KMS-11 (cell line): ENCODE measurements at regions not wholly inside any gene's neighbourhood (a gene's known extent, or its start where the extent isn't known, plus 50 kb on each side); places are given as distances from the start of the nearest gene placed in this dataset.
A peak's percentile ranks its signal among the peaks of the same experiment; 100 is the strongest.

Source experiments
- H2AFZ ChIP-seq: fragments of 200-600 bp; sonication (generic); 2 replicates; pipeline ENCODE4 v1.6.1; 2016; ENCODE audit warnings: antibody characterized with exemption, mixed run types, low read depth
- H3K27ac ChIP-seq: fragments of 200-600 bp; sonication (generic); 2 replicates; pipeline ENCODE4 v1.6.1; 2016; ENCODE audit warnings: mild to moderate bottlenecking, mixed run types
- H3K27me3 ChIP-seq: fragments of 200-600 bp; sonication (generic); 2 replicates; pipeline ENCODE4 v1.6.1; 2017; ENCODE audit warnings: mild to moderate bottlenecking, low read depth, mixed run types, moderate library complexity; ENCODE audit not compliant: insufficient read depth
- H3K36me3 ChIP-seq: fragments of 200-600 bp; sonication (generic); 2 replicates; pipeline ENCODE4 v1.6.1; 2017; ENCODE audit warnings: mild to moderate bottlenecking, mixed run types; ENCODE audit not compliant: insufficient read depth
- H3K4me1 ChIP-seq: fragments of 200-600 bp; sonication (generic); 2 replicates; pipeline ENCODE4 v1.6.1; 2016; ENCODE audit warnings: mild to moderate bottlenecking, low read depth, mixed run types; ENCODE audit not compliant: poor library complexity, severe bottlenecking
- H3K4me2 ChIP-seq: fragments of 200-600 bp; sonication (generic); 2 replicates; pipeline ENCODE4 v1.7.0; 2016; ENCODE audit warnings: mild to moderate bottlenecking, mixed run types
- H3K4me3 ChIP-seq: fragments of 200-600 bp; sonication (generic); IDR thresholded peaks from 2 replicates; pipeline ENCODE4 v1.6.1; 2017; ENCODE audit warnings: low read depth, low read length, mixed read lengths; ENCODE audit not compliant: insufficient read depth
- H3K79me2 ChIP-seq: fragments of 200-600 bp; sonication (generic); 2 replicates; pipeline ENCODE4 v1.6.1; 2016; ENCODE audit warnings: low read depth, mixed run types; ENCODE audit not compliant: insufficient read depth
- H3K9ac ChIP-seq: fragments of 200-600 bp; sonication (generic); 2 replicates; pipeline ENCODE4 v1.6.1; 2016; ENCODE audit warnings: mild to moderate bottlenecking, mixed run types
- H4K20me1 ChIP-seq: fragments of 200-600 bp; sonication (generic); 2 replicates; pipeline ENCODE4 v1.6.1; 2016; ENCODE audit warnings: mild to moderate bottlenecking, mixed run types; ENCODE audit not compliant: insufficient read depth
- TF ChIP-seq, protein P1 (sequence below): fragments of 200-600 bp; sonication (generic); conservative IDR thresholded peaks from 2 replicates; pipeline ENCODE4 v1.6.1; 2017; ENCODE audit warnings: low read depth, mild to moderate bottlenecking, antibody characterized with exemption, low read length, moderate library complexity, mixed read lengths

DNA sequence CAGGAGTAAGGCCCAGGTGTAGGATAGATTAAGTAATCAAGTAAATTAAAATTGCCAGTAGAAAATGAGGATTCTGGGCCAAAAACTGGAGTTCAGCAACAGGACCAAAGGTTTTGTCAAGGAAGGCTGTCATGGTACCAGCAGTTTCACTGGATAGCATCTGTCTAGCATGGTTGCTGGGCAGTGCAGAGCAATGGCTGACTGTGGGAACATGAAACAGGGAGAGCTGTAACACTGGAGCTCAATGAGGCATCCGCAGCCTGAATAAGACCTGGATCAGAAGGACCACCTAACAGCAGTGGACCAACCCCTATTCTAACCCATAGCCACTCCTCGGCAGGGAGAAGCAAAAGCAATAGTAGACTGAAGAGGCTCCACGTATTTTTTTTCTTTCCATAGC, 132.4 kb downstream of the ATOH1 start:
- no peaks in the 10 kb centered on the region for H3K36me3 ChIP-seq
- TF ChIP-seq, protein P1, sequence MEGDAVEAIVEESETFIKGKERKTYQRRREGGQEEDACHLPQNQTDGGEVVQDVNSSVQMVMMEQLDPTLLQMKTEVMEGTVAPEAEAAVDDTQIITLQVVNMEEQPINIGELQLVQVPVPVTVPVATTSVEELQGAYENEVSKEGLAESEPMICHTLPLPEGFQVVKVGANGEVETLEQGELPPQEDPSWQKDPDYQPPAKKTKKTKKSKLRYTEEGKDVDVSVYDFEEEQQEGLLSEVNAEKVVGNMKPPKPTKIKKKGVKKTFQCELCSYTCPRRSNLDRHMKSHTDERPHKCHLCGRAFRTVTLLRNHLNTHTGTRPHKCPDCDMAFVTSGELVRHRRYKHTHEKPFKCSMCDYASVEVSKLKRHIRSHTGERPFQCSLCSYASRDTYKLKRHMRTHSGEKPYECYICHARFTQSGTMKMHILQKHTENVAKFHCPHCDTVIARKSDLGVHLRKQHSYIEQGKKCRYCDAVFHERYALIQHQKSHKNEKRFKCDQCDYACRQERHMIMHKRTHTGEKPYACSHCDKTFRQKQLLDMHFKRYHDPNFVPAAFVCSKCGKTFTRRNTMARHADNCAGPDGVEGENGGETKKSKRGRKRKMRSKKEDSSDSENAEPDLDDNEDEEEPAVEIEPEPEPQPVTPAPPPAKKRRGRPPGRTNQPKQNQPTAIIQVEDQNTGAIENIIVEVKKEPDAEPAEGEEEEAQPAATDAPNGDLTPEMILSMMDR = no peak
- H3K4me3 ChIP-seq = no peak overlapping the region
- H4K20me1 ChIP-seq = no peaks in the 10 kb centered on the region
- H3K4me1 ChIP-seq = no peaks in the 10 kb centered on the region
- H3K9ac ChIP-seq = no peak overlapping the region
- H2AFZ ChIP-seq = no peak overlapping the region
- H3K4me2 ChIP-seq = no peak overlapping the region
- no peak overlapping the region for H3K27ac ChIP-seq
- no peaks in the 10 kb centered on the region for H3K79me2 ChIP-seq
- H3K27me3 ChIP-seq = no peaks in the 10 kb centered on the region

DNA sequence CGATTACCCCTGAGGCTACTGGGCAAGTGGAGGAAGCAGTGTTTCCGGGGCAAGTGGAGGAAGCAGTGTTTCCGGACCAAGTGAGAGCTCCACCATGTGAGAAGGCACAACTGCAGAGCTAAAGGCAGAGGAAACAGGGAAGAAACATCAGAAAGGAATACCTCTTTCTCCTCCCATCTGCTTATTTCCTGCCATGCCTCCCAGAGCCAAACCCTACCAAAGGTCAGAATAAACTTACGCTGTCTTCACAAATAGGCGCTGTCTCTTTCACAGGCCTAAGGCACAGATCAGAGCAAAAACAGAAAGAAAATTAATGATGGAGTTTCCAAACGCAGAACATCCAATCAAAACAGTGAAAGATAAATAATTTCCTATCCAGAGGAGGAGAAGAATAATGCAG, 153.0 kb downstream of the ATOH1 start:
- no peak overlapping the region for H2AFZ ChIP-seq
- no peak overlapping the region for H3K4me2 ChIP-seq
- H4K20me1 ChIP-seq = no peaks in the 10 kb centered on the region
- H3K4me1 ChIP-seq = peaks cover 30% of the 10 kb centered on the region
- H3K36me3 ChIP-seq = no peaks in the 10 kb centered on the region
- H3K27ac ChIP-seq = no peak overlapping the region
- H3K4me3 ChIP-seq = no peak overlapping the region
- TF ChIP-seq, protein P1 = no peak
- H3K9ac ChIP-seq = no peak overlapping the region
- no peaks in the 10 kb centered on the region for H3K79me2 ChIP-seq
- no peaks in the 10 kb centered on the region for H3K27me3 ChIP-seq

DNA sequence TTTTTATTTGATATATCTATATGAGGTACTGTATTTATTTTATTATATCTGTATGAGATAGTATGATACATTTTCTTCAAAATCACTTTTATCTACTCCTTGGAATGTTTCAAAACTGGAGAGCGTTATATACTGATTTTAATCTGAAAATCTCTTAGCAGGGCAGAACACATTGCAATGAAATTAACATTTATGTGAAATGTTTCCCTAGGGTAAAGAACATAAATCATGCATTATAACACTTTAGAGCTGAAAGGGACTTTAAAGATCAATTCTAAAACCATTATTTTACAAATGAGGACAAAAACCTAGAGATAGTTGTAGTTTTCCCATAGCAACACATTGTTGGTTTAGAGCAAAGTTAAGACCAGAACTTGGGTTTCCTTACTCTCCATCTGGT, 153.7 kb downstream of the ATOH1 start:
- Histone ChIP-seq H4K20me1 (no peaks in the 10 kb centered on the region), H3K79me2 (no peaks in the 10 kb centered on the region), H3K27me3 (no peaks in the 10 kb centered on the region), H3K4me3 (no peak overlapping the region), H3K4me2 (no peak overlapping the region), H3K36me3 (no peaks in the 10 kb centered on the region), H3K9ac (no peak overlapping the region), H3K4me1 (peaks cover 30% of the 10 kb centered on the region), H3K27ac (no peak overlapping the region), H2AFZ (no peak overlapping the region)
- TF ChIP-seq, protein P1 = no peak

DNA sequence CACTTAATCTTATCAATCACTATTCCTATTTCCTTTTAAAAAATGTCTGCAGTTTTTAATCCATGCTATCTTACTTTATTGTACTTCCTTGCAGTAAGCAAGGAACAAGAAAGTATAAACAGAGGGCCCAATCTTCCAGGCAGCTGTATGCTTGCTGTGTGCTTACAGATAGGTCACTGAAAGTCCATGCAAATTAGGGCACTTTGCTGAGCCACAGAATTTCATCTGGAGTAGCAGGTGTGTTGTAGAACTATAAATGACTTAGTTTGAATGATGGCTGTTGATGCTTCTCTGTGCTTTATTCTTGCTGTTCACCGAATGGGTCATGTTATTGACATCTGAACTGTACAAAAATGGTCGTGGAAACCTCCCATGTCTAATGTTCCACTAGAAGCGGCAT, 154.6 kb downstream of the ATOH1 start:
- H3K27ac ChIP-seq = no peak overlapping the region

More for the DNA sequence above, 154.6 kb downstream of the ATOH1 start:
- H4K20me1 ChIP-seq = no peaks in the 10 kb centered on the region
- peaks cover 30% of the 10 kb centered on the region for H3K4me1 ChIP-seq
- no peaks in the 10 kb centered on the region for H3K27me3 ChIP-seq
- H3K79me2 ChIP-seq = no peaks in the 10 kb centered on the region
- TF ChIP-seq, protein P1 = no peak
- H3K9ac ChIP-seq = no peak overlapping the region
- peak overlapping the region; percentile 16 for H3K4me2 ChIP-seq
- no peaks in the 10 kb centered on the region for H3K36me3 ChIP-seq
- H2AFZ ChIP-seq = 0 out of 2 replicates have a peak overlapping the region, but pooled peaks have one; percentile 3
- H3K4me3 ChIP-seq = no peak overlapping the region
